ENCODE measurements at regions not wholly inside any gene's neighbourhood (a gene's known extent, or its start where the extent isn't known, plus 50 kb on each side); places are given as distances from the start of the nearest gene placed in this dataset.

DNA sequence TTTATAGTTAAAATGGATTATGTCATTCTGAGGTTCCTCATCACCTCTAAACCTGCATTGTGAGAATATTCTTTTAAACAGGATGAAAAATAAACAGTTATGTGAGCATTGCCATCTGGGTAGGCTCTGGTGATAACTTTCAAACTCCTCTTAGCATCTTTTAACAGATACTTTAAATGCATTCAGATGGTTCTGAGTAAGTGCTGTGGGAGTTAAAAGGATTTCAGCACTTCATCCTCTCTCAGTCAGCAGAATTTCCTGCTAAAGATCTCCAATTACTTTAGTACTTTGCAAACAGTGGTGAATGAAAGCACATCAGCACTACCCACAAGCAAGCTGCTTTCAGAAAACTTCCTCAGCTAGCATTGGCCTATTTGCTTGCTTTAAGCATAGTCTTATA, 59.3 kb upstream of the TMTC1 start:
- no peak overlapping the region for H3K4me3 ChIP-seq
- no peak for DNase-seq
- intact Hi-C loops (cut with DNase I; ENCODE audit: low total_unique reads), result no loop called here
- H3K27me3 ChIP-seq, result no peaks in the 10 kb centered on the region
- no peak overlapping the region for H3K27ac ChIP-seq
- TF ChIP-seq, protein P1, sequence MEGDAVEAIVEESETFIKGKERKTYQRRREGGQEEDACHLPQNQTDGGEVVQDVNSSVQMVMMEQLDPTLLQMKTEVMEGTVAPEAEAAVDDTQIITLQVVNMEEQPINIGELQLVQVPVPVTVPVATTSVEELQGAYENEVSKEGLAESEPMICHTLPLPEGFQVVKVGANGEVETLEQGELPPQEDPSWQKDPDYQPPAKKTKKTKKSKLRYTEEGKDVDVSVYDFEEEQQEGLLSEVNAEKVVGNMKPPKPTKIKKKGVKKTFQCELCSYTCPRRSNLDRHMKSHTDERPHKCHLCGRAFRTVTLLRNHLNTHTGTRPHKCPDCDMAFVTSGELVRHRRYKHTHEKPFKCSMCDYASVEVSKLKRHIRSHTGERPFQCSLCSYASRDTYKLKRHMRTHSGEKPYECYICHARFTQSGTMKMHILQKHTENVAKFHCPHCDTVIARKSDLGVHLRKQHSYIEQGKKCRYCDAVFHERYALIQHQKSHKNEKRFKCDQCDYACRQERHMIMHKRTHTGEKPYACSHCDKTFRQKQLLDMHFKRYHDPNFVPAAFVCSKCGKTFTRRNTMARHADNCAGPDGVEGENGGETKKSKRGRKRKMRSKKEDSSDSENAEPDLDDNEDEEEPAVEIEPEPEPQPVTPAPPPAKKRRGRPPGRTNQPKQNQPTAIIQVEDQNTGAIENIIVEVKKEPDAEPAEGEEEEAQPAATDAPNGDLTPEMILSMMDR (IDR thresholded peaks at IDR 0.05), result no peak
- H3K9me3 ChIP-seq, result peaks cover 8 to 22% (median 16%) of the 10 kb centered on the region in 3 donors
- H3K4me1 ChIP-seq, result peaks cover 0 to 5% (median 0%) of the 10 kb centered on the region in 4 donors
- H3K36me3 ChIP-seq, result no peaks in the 10 kb centered on the region

DNA sequence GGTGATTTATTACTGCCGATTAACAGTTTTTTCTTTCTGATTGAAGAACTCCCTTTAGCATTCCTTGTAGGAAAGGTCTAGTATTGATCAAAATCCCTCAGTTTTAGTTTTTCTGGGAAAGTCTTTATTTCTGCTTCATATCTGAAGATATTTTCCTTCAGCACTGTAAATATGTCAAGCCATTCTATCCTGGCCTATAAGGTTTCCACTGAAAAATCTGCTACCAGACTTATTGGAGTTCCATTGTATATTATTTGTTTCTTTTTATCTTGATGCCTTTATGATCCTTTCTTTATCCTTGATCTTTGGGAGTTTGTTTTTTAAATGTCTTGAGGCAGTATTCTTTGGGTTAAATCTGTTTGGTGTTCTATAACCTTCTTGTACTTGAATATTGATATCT, 55.0 kb upstream of the TMTC1 start:
- Histone ChIP-seq H3K36me3 (no peaks in the 10 kb centered on the region), H3K27me3 (no peaks in the 10 kb centered on the region), H3K4me3 (no peak overlapping the region), H3K9me3 (peaks cover 8 to 29% (median 21%) of the 10 kb centered on the region in 3 donors), H3K27ac (no peak overlapping the region), H3K4me1 (no peaks in the 10 kb centered on the region)
- DNase-seq, result no peak
- TF ChIP-seq, protein P1 (IDR thresholded peaks at IDR 0.05), result no peak
- intact Hi-C loops (cut with DNase I; ENCODE audit: low total_unique reads), result no loop called here
